ENCODE measurements at regions not wholly inside any gene's neighbourhood (a gene's known extent, or its start where the extent isn't known, plus 50 kb on each side); places are given as distances from the start of the nearest gene placed in this dataset.

- TF ChIP-seq, protein P1, sequence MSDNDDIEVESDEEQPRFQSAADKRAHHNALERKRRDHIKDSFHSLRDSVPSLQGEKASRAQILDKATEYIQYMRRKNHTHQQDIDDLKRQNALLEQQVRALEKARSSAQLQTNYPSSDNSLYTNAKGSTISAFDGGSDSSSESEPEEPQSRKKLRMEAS (IDR thresholded peaks at IDR 0.05) = no peak
- TF ChIP-seq EP300 (IDR thresholded peaks at IDR 0.05; ENCODE audit: borderline replicate concordance) (no peak), EGR1 (IDR thresholded peaks at IDR 0.05) (no peak), CREB1 (IDR thresholded peaks at IDR 0.05; ENCODE audit: low read depth) (no peak), YY1 (IDR thresholded peaks at IDR 0.05; ENCODE audit: low read depth) (no peak), TAF1 (IDR thresholded peaks at IDR 0.05; ENCODE audit: low read depth) (no peak), TCF12 (IDR thresholded peaks at IDR 0.05; ENCODE audit: low read depth) (no peak), NFIC (IDR thresholded peaks at IDR 0.05) (no peak), CEBPB (IDR thresholded peaks at IDR 0.05) (no peak), RAD21 (IDR thresholded peaks at IDR 0.05; ENCODE audit: low read depth) (no peak), FOXM1 (IDR thresholded peaks at IDR 0.05; ENCODE audit: borderline replicate concordance, low read depth) (no peak)
- TF ChIP-seq, protein P2, sequence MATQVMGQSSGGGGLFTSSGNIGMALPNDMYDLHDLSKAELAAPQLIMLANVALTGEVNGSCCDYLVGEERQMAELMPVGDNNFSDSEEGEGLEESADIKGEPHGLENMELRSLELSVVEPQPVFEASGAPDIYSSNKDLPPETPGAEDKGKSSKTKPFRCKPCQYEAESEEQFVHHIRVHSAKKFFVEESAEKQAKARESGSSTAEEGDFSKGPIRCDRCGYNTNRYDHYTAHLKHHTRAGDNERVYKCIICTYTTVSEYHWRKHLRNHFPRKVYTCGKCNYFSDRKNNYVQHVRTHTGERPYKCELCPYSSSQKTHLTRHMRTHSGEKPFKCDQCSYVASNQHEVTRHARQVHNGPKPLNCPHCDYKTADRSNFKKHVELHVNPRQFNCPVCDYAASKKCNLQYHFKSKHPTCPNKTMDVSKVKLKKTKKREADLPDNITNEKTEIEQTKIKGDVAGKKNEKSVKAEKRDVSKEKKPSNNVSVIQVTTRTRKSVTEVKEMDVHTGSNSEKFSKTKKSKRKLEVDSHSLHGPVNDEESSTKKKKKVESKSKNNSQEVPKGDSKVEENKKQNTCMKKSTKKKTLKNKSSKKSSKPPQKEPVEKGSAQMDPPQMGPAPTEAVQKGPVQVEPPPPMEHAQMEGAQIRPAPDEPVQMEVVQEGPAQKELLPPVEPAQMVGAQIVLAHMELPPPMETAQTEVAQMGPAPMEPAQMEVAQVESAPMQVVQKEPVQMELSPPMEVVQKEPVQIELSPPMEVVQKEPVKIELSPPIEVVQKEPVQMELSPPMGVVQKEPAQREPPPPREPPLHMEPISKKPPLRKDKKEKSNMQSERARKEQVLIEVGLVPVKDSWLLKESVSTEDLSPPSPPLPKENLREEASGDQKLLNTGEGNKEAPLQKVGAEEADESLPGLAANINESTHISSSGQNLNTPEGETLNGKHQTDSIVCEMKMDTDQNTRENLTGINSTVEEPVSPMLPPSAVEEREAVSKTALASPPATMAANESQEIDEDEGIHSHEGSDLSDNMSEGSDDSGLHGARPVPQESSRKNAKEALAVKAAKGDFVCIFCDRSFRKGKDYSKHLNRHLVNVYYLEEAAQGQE (IDR thresholded peaks at IDR 0.05; ENCODE audit: low read depth) = no peak
- TF ChIP-seq, protein P3, sequence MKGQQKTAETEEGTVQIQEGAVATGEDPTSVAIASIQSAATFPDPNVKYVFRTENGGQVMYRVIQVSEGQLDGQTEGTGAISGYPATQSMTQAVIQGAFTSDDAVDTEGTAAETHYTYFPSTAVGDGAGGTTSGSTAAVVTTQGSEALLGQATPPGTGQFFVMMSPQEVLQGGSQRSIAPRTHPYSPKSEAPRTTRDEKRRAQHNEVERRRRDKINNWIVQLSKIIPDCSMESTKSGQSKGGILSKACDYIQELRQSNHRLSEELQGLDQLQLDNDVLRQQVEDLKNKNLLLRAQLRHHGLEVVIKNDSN (IDR thresholded peaks at IDR 0.05) = no peak
These were observed 392.0 kb downstream of the ENC1 start for GRCh38 chr5:74248576-74248975.
